AG09319 (cell line): ENCODE measurements at regions not wholly inside any gene's neighbourhood (a gene's known extent, or its start where the extent isn't known, plus 50 kb on each side); places are given as distances from the start of the nearest gene placed in this dataset.

Experiments
- DNase-seq: peaks from one replicate; pipeline ENCODE4 v3.0.0-alpha.2; 2010; ENCODE audit warnings: low read depth; ENCODE audit errors: extremely low read depth
- CTCF ChIP-seq: IDR thresholded peaks from 2 replicates; pipeline ENCODE4 v1.5.1; 2011; ENCODE audit warnings: low read depth, mild to moderate bottlenecking, inconsistent platforms, low read length, moderate library complexity

- no peak for TF ChIP-seq CTCF
- DNase-seq = no peak
These were observed 455.9 kb upstream of the USP15 start for GRCh38 chr12:61804301-61804700.

- no peak for DNase-seq
- TF ChIP-seq CTCF = no peak
These were observed 451.3 kb upstream of the USP15 start for GRCh38 chr12:61808856-61809255.

GRCh38 chr12:61810486-61810885 lies 449.7 kb upstream of the USP15 start:
- TF ChIP-seq CTCF = no peak
- no peak for DNase-seq

GRCh38 chr12:61821381-61821780 lies 438.8 kb upstream of the USP15 start:
- no peak for DNase-seq
- no peak for TF ChIP-seq CTCF

- DNase-seq = no peak
- no peak for TF ChIP-seq CTCF
These were observed 437.1 kb upstream of the USP15 start for GRCh38 chr12:61823102-61823501.

GRCh38 chr12:61846765-61847164 lies 413.4 kb upstream of the USP15 start:
- TF ChIP-seq CTCF = no peak
- DNase-seq = no peak

- TF ChIP-seq CTCF = no peak
- DNase-seq = no peak
These were observed 411.3 kb upstream of the USP15 start for GRCh38 chr12:61848893-61849292.
